GM21786 (cell line): ENCODE measurements at regions not wholly inside any gene's neighbourhood (a gene's known extent, or its start where the extent isn't known, plus 50 kb on each side); places are given as distances from the start of the nearest gene placed in this dataset.

Experiments used
- ATAC-seq: cut with Tn5 transposase; IDR thresholded peaks from one replicate; pipeline ENCODE4 v1.9.1; 2021; ENCODE audit not compliant: unreplicated experiment

DNA sequence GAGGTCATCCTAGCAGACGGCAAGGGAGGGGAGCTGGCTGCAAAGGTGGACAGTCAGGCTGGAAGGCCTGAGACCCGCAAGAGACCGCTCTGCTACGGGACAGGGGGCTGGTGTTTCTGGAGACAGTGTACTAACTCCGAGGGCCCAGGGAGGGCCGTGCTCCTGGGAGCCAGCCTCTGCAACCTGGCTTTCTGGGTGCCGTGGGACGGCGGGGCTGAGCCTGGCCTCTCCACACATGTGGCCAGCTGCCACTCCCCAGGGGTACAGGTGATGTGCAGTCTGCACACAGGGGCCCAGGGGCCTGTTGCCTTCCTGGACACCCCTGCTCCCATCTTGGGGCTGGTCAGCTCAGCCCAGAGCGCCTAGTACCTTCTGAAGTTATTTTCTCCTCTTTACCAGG is 92.2 kb downstream of the MRPL36 start:
- ATAC-seq: no peak

DNA sequence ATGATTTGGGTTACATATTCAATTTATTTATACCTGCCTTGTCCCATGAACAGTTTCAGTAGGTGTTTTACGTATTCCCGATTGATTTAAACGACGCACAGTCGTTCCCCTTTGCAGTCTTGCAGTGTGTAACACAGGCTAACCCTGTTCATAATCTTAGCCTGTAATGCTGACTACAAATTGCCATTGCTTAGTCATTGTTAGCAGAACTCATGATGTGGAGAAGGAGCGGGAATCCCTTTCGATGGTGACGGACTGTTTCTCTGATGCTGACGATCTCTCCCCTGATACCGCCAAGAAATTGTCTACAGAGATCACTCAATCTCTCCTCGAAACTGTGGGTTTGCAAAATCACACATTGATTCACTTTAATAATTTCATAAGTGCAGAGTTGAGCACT is 93.2 kb downstream of the MRPL36 start:
- ATAC-seq: no peak

DNA sequence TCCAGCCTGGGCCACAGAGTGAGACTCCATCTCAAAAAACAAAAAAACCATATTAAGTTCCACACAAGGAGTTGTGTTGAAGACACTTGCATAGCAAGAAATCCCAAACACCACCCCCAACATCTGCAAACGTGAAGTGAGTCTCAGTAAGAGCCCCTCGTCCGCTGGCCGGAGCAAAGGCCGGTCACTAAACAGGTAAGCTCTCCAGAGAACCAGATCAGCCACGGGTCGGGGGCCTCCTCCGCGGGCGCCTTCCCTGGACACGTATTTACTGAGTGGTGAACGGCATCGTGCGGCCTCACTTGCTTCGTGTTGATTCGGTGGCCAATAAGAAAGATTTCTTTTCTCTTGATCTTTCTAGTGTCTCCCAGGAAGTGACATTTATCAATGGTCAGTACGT is 93.6 kb downstream of the MRPL36 start:
- no peak for ATAC-seq

DNA sequence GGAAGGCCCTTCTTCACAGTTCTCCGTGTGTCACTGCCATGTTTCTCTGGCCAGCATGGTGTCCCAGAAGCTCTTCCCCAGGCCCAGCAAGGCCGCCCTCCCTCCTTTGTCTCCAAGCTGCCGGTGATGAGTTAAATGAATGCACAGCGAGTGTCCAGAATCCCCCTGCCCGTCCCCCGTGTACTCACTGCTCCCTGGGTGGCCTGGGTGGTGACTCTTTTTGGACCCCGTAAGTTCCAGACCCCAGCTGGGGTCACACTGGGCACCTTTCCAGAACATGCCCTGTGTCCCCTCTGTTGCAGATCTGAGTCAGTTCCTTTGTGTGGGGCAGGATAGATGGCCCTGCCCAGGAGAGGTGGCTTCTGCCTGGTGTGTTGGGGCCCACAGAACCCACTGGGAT is 95.0 kb downstream of the MRPL36 start:
- ATAC-seq: no peak

GRCh38 chr5:1704266-1704665 is 95.4 kb downstream of the MRPL36 start:
- no peak for ATAC-seq

- ATAC-seq: no peak
Observed at GRCh38 chr5:1703352-1704050, 96.1 kb downstream of the MRPL36 start.

- ATAC-seq: no peak
Observed at GRCh38 chr5:1702318-1702717, 97.3 kb downstream of the MRPL36 start.

GRCh38 chr5:1701884-1702283 is 97.8 kb downstream of the MRPL36 start:
- no peak for ATAC-seq

GRCh38 chr5:1701216-1701864 is 98.3 kb downstream of the MRPL36 start:
- ATAC-seq: no peak

DNA sequence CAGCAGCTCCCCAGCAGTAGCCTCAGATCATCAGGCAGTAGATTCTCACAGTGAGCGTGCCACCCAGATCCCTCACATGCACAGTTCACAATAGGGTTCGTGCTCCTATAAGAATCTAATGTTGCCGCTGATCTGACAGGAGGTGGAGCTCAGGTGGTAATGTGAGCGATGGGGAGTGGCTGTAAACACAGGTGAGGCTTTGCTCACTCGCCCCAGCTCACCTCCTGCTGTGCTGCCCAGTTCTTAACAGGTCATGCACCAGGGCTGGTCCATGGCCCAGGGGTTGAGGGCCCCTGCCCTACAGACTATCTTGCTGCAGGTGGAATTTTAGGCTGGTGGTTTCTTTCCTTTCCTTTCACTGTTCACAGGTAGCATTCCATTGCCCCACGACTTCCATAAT is 100.2 kb downstream of the MRPL36 start:
- ATAC-seq: no peak

DNA sequence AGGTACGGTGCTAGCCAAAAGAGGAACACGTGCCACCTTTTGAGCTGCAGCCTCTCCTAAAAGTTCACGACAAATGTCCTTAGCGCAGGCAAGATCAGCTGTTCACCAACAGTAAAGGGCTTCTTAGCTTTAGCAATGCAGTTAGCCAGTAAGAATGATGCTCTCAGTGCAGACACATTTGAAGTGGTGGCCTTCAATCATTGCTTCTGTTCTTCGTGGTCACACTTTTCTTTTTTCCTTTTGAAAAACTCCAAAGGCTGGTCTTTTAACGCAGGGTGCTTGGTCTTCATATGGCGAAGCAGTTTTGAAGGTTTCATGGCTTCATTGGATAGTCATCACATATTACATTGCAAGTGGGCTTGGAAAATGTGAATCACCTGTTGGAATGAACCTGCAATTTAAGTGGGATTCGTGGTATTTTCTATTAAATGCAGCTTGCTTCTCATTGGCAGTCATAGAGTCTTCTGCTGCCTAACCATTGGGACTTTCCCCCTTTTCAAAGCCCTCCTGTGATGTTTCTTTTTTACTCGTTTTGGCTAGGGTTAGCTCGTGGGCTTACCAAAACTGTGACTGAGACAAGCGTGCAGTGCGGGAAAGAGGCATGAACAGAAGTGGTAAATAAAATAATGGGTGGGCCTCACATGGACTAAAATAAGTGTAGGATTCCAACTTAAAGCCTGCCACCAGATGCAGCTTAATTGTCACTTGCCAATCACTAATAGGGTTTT is 100.9 kb downstream of the MRPL36 start:
- ATAC-seq: no peak

- no peak for ATAC-seq
Observed at GRCh38 chr5:1692381-1692780, 107.3 kb downstream of the MRPL36 start.

GRCh38 chr5:1687301-1687970 is 112.2 kb downstream of the MRPL36 start:
- no peak for ATAC-seq

GRCh38 chr5:1686016-1686802 is 113.4 kb downstream of the MRPL36 start:
- ATAC-seq: no peak

DNA sequence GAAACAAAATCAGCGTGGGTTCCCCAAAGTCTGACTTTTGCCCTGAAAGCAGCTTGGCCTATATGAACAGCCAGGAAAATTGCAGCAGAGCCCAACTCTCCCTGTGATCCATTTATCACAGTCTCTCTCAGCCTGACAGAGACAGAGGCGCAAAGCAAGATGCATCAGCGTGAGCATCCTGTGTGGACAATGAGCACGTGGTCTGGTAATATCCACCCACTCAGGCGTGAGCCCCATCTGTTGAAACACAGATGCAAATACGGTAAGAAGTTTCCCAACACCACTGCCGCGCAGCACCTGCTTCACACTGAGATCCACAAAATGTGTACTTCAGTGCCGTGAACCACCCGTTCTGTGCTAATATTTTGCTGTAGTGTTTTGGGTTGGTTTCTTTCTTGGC is 114.6 kb downstream of the MRPL36 start:
- ATAC-seq: no peak

DNA sequence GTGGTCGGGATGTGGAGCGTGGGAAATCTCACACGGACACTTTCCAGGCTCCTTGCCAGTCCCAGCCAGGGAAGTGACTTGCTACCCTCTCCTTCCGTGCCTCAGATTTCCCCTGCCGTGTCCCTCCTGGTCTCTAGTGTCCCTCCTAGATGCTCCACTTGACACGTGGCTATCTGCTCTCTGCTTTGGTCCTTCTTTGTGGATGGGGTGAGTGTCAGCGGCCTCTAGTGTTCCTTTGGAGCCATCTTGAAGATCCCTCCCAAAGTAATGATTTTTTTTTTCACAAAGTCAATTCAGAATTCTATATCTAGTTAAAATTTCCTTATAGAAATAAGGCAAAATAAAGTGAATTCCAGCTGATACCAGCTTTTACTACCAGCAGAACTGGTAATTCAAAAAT is 117.7 kb downstream of the MRPL36 start:
- no peak for ATAC-seq

- ATAC-seq: no peak
Observed at GRCh38 chr5:1673042-1673677, 126.5 kb downstream of the MRPL36 start.

DNA sequence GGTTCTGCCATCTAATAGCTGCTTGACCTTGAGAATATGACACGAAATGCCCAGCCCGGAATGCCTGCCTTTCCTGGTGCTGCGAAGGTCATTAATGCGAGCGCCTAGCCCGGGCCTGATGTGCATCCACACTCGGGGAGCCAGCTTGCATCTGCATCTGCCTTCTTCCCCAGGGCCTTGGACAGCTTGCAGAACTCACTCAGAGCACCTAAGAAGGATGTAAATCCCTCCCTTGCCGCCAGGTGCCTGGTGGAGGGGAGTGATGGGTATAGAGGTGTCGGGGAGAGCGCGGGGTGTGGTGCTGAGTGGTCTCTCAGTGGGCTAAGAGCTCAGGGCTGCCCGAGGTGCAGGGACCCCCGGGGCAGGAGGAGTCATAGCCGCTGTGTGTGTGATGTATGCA is 127.2 kb downstream of the MRPL36 start:
- ATAC-seq: no peak

DNA sequence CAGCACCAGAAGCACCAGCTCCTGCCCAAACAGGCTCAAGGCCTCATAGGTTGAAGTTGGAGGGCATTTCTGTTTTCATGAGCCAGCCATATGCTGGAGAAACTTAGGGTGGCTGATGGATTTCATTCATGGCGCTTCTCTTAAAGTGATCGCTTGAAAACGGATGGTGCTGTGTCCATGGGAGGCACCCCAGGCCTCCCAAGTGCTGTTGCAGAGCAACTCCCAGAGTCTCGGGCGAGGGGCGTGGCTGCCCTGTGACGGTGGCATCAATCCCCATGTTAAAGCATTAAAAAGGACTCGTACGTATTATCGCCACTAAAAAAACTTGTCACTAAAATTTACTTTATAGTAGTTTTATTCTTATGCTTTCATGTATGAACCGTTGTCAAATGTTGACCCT is 128.3 kb downstream of the MRPL36 start:
- ATAC-seq: no peak

GRCh38 chr5:1670351-1670750 is 129.3 kb downstream of the MRPL36 start:
- ATAC-seq: no peak
